Activated T-cell treated with anti-CD3 and anti-CD28 coated beads, Interleukin-2, amount 50 U/mL, for 72 hours (primary cell): ENCODE measurements at regions not wholly inside any gene's neighbourhood (a gene's known extent, or its start where the extent isn't known, plus 50 kb on each side); places are given as distances from the start of the nearest gene placed in this dataset.
"Not testable (repeated sequence)": the region's sequence is repeated elsewhere in the genome, so short reads cannot be mapped to it uniquely, and the experiment has no call there.

Experiments used
- ATAC-seq, 2 donors: fragments of 150-1000 bp; cut with Tn5 transposase; replicated peaks in 1 of 2; 2 replicates each; pipeline ENCODE4 v1.10.0; 2021; ENCODE audit warnings: moderate library complexity in 2 of 2, mild to moderate bottlenecking in 1 of 2
- DNase-seq, 2 donors: peaks; one replicate each; pipeline ENCODE4 v3.0.0; 2021 to 2022; ENCODE audit warnings: mixed read lengths in 1 of 2
- H3K27ac Mint-ChIP-seq: one replicate; pipeline ENCODE4 v1.8.0; 2022; ENCODE audit warnings: mild to moderate bottlenecking, moderate library complexity, mixed read lengths
- H3K27me3 Mint-ChIP-seq: one replicate; pipeline ENCODE4 v1.8.0; 2022; ENCODE audit warnings: low read depth, mixed read lengths
- H3K36me3 Mint-ChIP-seq, 2 donors: one replicate each; pipeline ENCODE4 v1.8.0; 2022; ENCODE audit warnings: mixed read lengths in 2 of 2, mild to moderate bottlenecking in 1 of 2; ENCODE audit not compliant: insufficient read depth in 2 of 2
- H3K4me1 Mint-ChIP-seq: one replicate; pipeline ENCODE4 v1.8.0; 2022; ENCODE audit warnings: low read depth, mixed read lengths
- H3K4me3 Mint-ChIP-seq, 2 donors: one replicate each; pipeline ENCODE4 v1.8.0; 2022; ENCODE audit warnings: mild to moderate bottlenecking in 2 of 2, mixed read lengths in 2 of 2, moderate library complexity in 2 of 2
- H3K9me3 Mint-ChIP-seq, 2 donors: one replicate each; pipeline ENCODE4 v1.8.0; 2022; ENCODE audit warnings: mixed read lengths in 2 of 2

GRCh38 chr4:107497054-107497453 lies 223.0 kb downstream of the PAPSS1 start:
- Mint-ChIP-seq H3K9me3 (no peaks in the 10 kb centered on the region), H3K27ac (no peak overlapping the region), H3K36me3 (no peaks in the 10 kb centered on the region), H3K4me1 (no peaks in the 10 kb centered on the region), H3K4me3 (no peak overlapping the region), H3K27me3 (no peaks in the 10 kb centered on the region)
- peak in 1 of 2 donors; percentile 26 for ATAC-seq
- no peak for DNase-seq

DNA sequence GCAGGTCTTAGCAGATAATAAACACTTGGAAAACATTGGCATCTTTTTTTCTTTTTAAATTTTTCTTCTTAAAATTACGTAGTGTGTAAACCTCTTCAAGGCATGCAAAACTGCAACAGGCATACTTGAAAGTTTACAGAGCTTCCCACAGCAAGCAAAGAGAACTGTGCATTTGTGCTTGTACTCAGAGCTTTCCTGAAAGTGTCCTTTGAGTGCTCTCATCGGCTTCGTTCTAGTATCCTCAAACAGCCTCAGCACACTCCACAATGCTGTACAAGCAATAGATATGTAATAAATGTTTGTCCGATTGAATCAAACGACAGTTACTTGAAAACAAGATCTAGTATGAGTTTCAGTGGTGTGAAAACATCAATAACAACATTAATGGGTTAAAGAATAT lies 227.5 kb downstream of the PAPSS1 start:
- DNase-seq (no peak), ATAC-seq (no peak)
- no peaks in the 10 kb centered on the region for H3K36me3 Mint-ChIP-seq
- H3K27ac Mint-ChIP-seq = no peak overlapping the region
- no peaks in the 10 kb centered on the region for H3K4me1 Mint-ChIP-seq
- H3K4me3 Mint-ChIP-seq = no peak overlapping the region
- no peaks in the 10 kb centered on the region for H3K9me3 Mint-ChIP-seq
- H3K27me3 Mint-ChIP-seq = no peaks in the 10 kb centered on the region

DNA sequence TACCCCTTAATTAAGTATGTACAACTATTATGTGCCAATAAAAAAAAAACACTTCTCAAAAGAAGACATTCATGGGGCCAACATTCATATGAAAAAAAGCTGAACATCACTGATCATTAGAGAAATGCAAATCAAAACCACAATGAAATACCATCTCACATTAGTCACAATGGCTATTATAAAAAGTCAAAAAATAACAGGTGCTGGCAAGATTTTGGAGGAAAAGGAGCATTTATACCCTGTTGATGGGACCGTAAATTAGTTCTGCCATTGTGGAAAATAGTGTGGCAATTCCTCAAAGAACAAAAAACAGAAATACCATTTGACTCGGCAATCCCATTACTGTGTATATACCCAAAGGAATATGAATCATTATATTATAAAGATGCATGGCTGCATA lies 229.9 kb downstream of the PAPSS1 start:
- ATAC-seq (no peak), DNase-seq (no peak)
- Mint-ChIP-seq H3K27me3 (no peaks in the 10 kb centered on the region), H3K9me3 (peaks cover 0 to 3% of the 10 kb centered on the region in 2 donors), H3K27ac (no peak overlapping the region), H3K4me3 (no peak overlapping the region), H3K4me1 (no peaks in the 10 kb centered on the region), H3K36me3 (no peaks in the 10 kb centered on the region)

DNA sequence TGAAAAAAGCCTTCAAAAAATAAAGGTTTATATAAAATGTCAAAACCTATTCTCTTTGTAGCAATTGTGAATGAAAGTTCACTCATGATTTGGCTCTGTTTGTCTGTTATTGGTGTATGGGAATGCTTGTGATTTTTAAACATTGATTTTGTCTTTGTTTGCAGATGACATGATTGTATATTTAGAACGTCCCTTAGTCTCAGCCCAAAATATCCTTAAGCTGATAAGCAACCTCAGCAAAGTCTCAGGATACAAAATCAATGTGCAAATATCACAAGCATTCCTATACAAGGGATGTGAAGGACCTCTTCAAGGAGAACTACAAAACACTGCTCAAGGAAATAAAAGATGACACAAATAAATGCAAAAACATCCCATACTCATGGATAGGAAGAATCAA lies 236.4 kb downstream of the PAPSS1 start:
- not testable (repeated sequence) for H3K27ac Mint-ChIP-seq, H3K4me1 Mint-ChIP-seq, H3K36me3 Mint-ChIP-seq, H3K4me3 Mint-ChIP-seq, DNase-seq, H3K27me3 Mint-ChIP-seq, ATAC-seq
- peaks cover 8 to 18% of the 10 kb centered on the region in 2 donors for H3K9me3 Mint-ChIP-seq

- Mint-ChIP-seq H3K36me3 (peaks cover 2 to 5% of the 10 kb centered on the region in 2 donors), H3K9me3 (peaks cover 8 to 18% of the 10 kb centered on the region in 2 donors), H3K27ac (no peak overlapping the region), H3K4me3 (no peak overlapping the region), H3K27me3 (no peaks in the 10 kb centered on the region), H3K4me1 (no peaks in the 10 kb centered on the region)
- ATAC-seq (no peak), DNase-seq (no peak)
These were observed 237.5 kb downstream of the PAPSS1 start for GRCh38 chr4:107482546-107482945.

DNA sequence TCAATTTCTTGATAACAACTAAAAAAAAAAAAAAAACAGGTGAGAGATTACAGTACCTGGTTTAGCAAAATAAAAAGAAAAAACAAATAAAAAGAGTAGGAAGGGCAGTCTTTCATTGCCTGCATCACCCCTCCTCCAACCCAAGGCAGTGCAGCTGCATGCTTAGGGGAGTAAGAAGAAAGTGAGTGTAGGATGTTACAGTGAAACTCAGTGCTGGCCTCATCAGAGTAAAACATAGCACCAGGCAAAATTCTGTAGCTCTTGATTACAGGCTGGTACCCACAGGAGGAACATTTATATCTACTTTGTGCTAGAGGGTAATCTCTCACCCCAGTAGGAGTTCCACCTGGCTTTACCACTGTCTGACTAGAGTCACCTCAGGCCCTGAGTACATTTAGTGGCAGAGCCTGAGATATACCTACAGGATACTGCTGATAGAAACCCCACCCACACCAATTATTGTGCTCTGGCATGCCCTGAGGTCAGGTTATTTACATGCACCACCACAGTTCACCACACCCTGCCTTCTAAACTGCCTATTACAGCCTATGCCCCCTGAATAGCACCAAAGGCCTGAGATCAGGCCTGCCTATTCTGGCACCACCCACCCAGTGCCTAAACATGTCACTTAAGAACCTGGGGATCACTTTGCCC lies 241.6 kb downstream of the PAPSS1 start:
- Mint-ChIP-seq H3K36me3 (peaks cover 2% of the 10 kb centered on the region in 2 donors), H3K27ac (no peak overlapping the region), H3K4me3 (no peak overlapping the region), H3K27me3 (no peaks in the 10 kb centered on the region), H3K9me3 (peaks cover 8 to 9% of the 10 kb centered on the region in 2 donors), H3K4me1 (no peaks in the 10 kb centered on the region)
- no peak for DNase-seq
- ATAC-seq = no peak

- H3K4me3 Mint-ChIP-seq = no peak overlapping the region
These were observed 246.9 kb downstream of the PAPSS1 start for GRCh38 chr4:107473126-107473525.

DNA sequence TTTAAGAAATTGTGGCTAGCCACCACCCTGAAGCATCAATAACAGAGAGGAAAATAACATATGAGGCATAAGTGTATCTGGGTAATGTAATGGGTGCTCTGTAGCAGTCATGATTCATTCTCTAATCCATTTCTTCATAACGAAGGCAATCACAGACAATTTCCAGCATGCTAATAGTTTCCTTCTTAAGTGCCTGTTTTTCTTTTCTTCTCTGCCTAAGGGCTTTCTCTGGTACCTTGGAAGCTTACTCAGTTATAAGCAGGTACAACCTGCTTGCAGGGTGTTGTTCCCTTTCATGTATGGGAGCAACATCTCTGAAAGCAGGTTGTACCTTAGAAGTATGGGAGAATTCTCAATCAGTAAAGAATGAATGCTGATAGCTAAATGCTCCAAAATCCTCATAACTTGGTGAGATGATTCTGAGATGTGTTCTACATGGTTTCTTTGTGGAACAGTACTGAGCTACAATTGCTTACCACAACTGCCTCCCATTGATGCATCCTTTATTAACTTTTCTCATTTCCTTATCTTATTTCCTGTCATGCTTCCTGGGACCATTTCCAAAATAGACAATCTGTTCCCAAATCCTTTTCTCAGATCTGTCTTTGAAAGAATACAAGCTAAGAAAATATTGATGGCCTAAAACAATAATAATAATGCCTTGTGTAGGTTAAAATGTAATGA lies 247.6 kb downstream of the PAPSS1 start:
- H3K4me3 Mint-ChIP-seq = no peak overlapping the region
- no peaks in the 10 kb centered on the region for H3K9me3 Mint-ChIP-seq
- H3K27me3 Mint-ChIP-seq = no peaks in the 10 kb centered on the region
- H3K27ac Mint-ChIP-seq = no peak overlapping the region
- DNase-seq = no peak
- H3K4me1 Mint-ChIP-seq = no peaks in the 10 kb centered on the region
- no peaks in the 10 kb centered on the region for H3K36me3 Mint-ChIP-seq
- ATAC-seq = no peak

More at GRCh38 chr4:107473126-107473525, 246.9 kb downstream of the PAPSS1 start:
- Mint-ChIP-seq H3K4me1 (no peaks in the 10 kb centered on the region), H3K27me3 (no peaks in the 10 kb centered on the region), H3K36me3 (no peaks in the 10 kb centered on the region), H3K9me3 (no peaks in the 10 kb centered on the region), H3K27ac (no peak overlapping the region)
- no peak for ATAC-seq
- DNase-seq = no peak

GRCh38 chr4:107470173-107470572 lies 249.9 kb downstream of the PAPSS1 start:
- Mint-ChIP-seq H3K27me3 (no peaks in the 10 kb centered on the region), H3K36me3 (no peaks in the 10 kb centered on the region), H3K4me1 (no peaks in the 10 kb centered on the region), H3K4me3 (no peak overlapping the region), H3K9me3 (no peaks in the 10 kb centered on the region), H3K27ac (no peak overlapping the region)
- no peak for DNase-seq
- ATAC-seq = no peak

- H3K36me3 Mint-ChIP-seq = no peaks in the 10 kb centered on the region
- no peaks in the 10 kb centered on the region for H3K4me1 Mint-ChIP-seq
- no peak for ATAC-seq
These were observed 251.2 kb downstream of the PAPSS1 start for GRCh38 chr4:107468812-107469211.

DNA sequence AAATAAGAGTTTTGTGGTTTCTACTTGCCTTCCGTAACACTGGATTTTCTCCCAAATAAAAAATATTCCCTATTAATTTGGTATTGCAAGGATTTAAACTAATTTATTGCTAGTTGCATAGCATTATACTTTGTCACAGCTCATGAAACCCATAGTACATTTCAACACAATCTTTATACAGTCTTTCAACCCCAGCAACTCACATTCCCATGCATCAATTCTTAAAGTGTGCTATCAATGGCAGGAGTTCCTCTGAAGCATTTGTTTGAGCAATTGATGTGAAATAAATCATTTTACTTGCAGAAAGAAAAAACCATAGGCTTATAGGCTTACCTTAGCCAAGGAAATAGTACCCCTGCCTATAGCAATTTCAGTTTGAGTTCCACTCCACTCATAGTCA lies 251.9 kb downstream of the PAPSS1 start:
- Mint-ChIP-seq H3K4me1 (no peaks in the 10 kb centered on the region), H3K27ac (no peak overlapping the region), H3K4me3 (no peak overlapping the region), H3K27me3 (no peaks in the 10 kb centered on the region), H3K9me3 (no peaks in the 10 kb centered on the region), H3K36me3 (no peaks in the 10 kb centered on the region)
- DNase-seq = no peak
- no peak for ATAC-seq

More at GRCh38 chr4:107468812-107469211, 251.2 kb downstream of the PAPSS1 start:
- DNase-seq = no peak
- H3K27ac Mint-ChIP-seq = no peak overlapping the region
- no peak overlapping the region for H3K4me3 Mint-ChIP-seq
- no peaks in the 10 kb centered on the region for H3K27me3 Mint-ChIP-seq
- no peaks in the 10 kb centered on the region for H3K9me3 Mint-ChIP-seq

- Mint-ChIP-seq H3K27ac (no peak overlapping the region), H3K27me3 (no peaks in the 10 kb centered on the region), H3K4me1 (no peaks in the 10 kb centered on the region), H3K4me3 (no peak overlapping the region), H3K9me3 (no peaks in the 10 kb centered on the region), H3K36me3 (no peaks in the 10 kb centered on the region)
- ATAC-seq (no peak), DNase-seq (no peak)
These were observed 252.6 kb downstream of the PAPSS1 start for GRCh38 chr4:107467461-107467860.

DNA sequence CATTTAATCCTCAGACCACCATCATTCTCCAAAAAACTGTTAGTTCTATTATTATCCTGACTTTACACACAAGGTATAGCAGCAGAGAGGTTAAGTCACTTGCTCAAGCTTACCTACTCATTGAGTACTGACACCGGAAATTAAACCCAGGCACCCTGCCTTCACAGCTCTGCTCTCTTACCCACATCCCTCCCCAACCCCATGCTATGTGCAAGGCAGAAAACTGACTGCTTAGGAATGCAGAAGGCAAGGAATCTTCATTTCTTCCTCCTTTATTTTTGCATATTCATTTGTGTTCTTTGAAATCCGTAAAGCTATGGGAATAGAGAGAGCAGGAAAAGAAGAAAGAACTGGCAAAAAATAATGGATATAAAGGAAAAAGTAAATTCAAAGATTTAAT lies 261.8 kb downstream of the PAPSS1 start:
- no peaks in the 10 kb centered on the region for H3K9me3 Mint-ChIP-seq
- no peak overlapping the region for H3K4me3 Mint-ChIP-seq
- DNase-seq (no peak), ATAC-seq (no peak)
- H3K4me1 Mint-ChIP-seq = no peaks in the 10 kb centered on the region
- H3K27me3 Mint-ChIP-seq = peaks cover 6% of the 10 kb centered on the region
- H3K27ac Mint-ChIP-seq = no peak overlapping the region
- no peaks in the 10 kb centered on the region for H3K36me3 Mint-ChIP-seq

GRCh38 chr4:107453987-107454386 lies 266.0 kb downstream of the PAPSS1 start:
- Mint-ChIP-seq H3K4me1 (no peaks in the 10 kb centered on the region), H3K27ac (no peak overlapping the region), H3K27me3 (peaks cover 6% of the 10 kb centered on the region), H3K4me3 (no peak overlapping the region), H3K36me3 (no peaks in the 10 kb centered on the region), H3K9me3 (no peaks in the 10 kb centered on the region)
- ATAC-seq (no peak), DNase-seq (no peak)
